Fibroblast of lung (primary cell): ENCODE measurements at regions not wholly inside any gene's neighbourhood (a gene's known extent, or its start where the extent isn't known, plus 50 kb on each side); places are given as distances from the start of the nearest gene placed in this dataset.
"Not testable (repeated sequence)": the region's sequence is repeated elsewhere in the genome, so short reads cannot be mapped to it uniquely, and the experiment has no call there.

Experiments
- DNase-seq, 2 donors: peaks; one replicate each; pipeline versions ENCODE4 v3.0.0 to v3.0.0-alpha.2; 2010; ENCODE audit warnings: low read depth in 2 of 2
- H2AFZ ChIP-seq: 2 replicates; pipeline ENCODE4 v1.5.1; 2012; ENCODE audit warnings: low read length, control low read depth, inconsistent platforms
- H3K27ac ChIP-seq: 2 replicates; pipeline ENCODE4 v1.5.1; 2011; ENCODE audit warnings: low read length, control low read depth; ENCODE audit not compliant: insufficient read depth
- H3K27me3 ChIP-seq: 2 replicates; pipeline ENCODE4 v1.5.1; 2011; ENCODE audit warnings: mild to moderate bottlenecking, low read length; ENCODE audit not compliant: control insufficient read depth, insufficient read depth
- H3K36me3 ChIP-seq: 2 replicates; pipeline ENCODE4 v1.5.1; 2011; ENCODE audit warnings: low read length; ENCODE audit not compliant: control insufficient read depth, insufficient read depth
- H3K4me1 ChIP-seq: 2 replicates; pipeline ENCODE4 v1.5.1; 2011; ENCODE audit warnings: low read length; ENCODE audit not compliant: control insufficient read depth, insufficient read depth; ENCODE audit errors: extremely low read depth
- H3K4me2 ChIP-seq: 2 replicates; pipeline ENCODE4 v1.5.1; 2011; ENCODE audit warnings: low read length, control low read depth; ENCODE audit not compliant: insufficient read depth; ENCODE audit errors: extremely low read depth
- H3K4me3 ChIP-seq, 4 experiments: fragments of 200-600 bp in 1 of 4; sonication (generic) in 1 of 4; replicated peaks in 1 of 4; 2 replicates each; pipeline ENCODE4 v1.5.1; 2011 to 2016; ENCODE audit warnings: low read length in 4 of 4, low read depth in 3 of 4, mild to moderate bottlenecking in 3 of 4, control low read depth in 2 of 4, inconsistent platforms in 1 of 4, mixed read lengths in 1 of 4; ENCODE audit not compliant: insufficient read depth in 1 of 4; ENCODE audit errors: control extremely low read depth in 1 of 4
- H3K79me2 ChIP-seq: 2 replicates; pipeline ENCODE4 v1.5.1; 2012; ENCODE audit warnings: mild to moderate bottlenecking, low read length, inconsistent platforms; ENCODE audit not compliant: control insufficient read depth, insufficient read depth
- H3K9ac ChIP-seq: 2 replicates; pipeline ENCODE4 v1.5.1; 2011; ENCODE audit warnings: mild to moderate bottlenecking, low read length, control low read depth; ENCODE audit not compliant: insufficient read depth
- H3K9me3 ChIP-seq: 2 replicates; pipeline ENCODE4 v1.5.1; 2012; ENCODE audit warnings: low read depth, low read length; ENCODE audit not compliant: control insufficient read depth, insufficient read depth
- H4K20me1 ChIP-seq: 2 replicates; pipeline ENCODE4 v1.5.1; 2011; ENCODE audit warnings: low read length; ENCODE audit not compliant: control insufficient read depth, insufficient read depth; ENCODE audit errors: extremely low read depth

DNA sequence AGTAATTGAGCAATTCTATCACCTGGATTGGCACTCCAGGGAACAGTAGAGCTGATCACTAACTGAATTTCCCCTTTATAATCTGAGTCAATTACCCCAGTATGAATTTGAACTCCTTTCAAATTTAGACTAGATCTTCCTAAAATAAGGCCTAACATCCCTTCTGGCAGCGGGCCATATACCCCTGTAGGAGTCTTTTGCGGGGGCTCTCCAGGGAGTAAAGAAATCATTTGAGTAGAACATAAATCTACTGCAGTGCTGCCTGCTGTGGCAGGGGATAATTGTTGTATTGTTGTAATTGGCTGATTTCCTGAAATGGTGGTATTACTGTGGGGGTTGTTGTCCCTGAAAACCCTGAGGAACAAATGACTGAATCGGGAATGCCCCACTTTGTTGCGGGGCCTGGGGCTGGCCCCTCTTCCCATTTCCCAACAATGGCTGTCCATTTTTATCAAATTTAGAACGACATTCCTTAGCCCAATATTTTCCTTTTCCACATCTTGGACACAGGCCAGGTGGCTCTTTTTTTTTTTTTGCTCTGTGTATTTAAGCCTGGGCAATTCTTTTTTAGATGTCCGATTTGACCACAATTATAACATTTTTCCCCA lies 217.4 kb downstream of the ADRA2C start:
- not testable (repeated sequence) for DNase-seq, H3K9ac ChIP-seq, H2AFZ ChIP-seq, H3K4me1 ChIP-seq, H3K79me2 ChIP-seq, H3K9me3 ChIP-seq, H3K27ac ChIP-seq, H3K27me3 ChIP-seq, H3K36me3 ChIP-seq, H4K20me1 ChIP-seq, H3K4me2 ChIP-seq, H3K4me3 ChIP-seq

DNA sequence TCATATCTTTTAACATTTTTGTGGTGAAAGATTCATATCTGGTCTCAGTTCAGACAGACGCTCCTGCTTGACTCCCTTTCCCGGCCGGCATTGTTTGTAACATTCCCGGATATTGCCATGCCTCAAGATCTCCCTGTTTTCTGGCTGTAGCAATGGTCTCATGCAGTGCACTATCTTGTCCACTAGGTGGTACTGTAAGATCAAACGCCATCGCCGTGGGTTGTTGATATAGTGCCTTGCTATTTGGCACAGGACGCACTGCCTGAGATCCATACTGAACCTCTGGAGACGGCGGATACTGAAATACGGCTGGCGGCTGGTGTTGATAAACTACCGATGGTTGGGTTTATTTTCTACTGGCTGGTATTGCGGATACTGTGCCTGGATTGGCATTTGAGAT lies 218.6 kb downstream of the ADRA2C start:
- not testable (repeated sequence) for H3K9ac ChIP-seq, H4K20me1 ChIP-seq, DNase-seq, H2AFZ ChIP-seq, H3K4me1 ChIP-seq, H3K9me3 ChIP-seq, H3K27ac ChIP-seq, H3K4me3 ChIP-seq, H3K4me2 ChIP-seq, H3K27me3 ChIP-seq, H3K79me2 ChIP-seq, H3K36me3 ChIP-seq

DNA sequence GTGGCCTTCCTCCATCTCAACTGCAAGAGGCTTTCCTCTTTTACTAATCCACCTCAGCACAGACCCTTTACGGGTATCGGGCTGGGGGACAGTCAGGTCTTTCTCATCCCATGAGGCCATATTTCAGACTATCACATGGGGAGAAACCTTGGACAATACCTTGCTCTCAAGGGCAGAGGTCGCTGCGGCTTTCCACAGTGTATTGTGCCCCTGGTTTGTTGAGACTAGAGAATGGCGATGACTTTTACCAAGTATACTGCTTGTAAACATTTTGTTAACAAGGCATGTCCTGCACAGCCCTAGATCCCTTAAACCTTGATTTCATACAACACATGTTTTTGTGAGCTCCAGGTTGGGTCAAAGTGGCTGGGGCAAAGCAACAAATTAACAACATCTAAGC lies 220.2 kb downstream of the ADRA2C start:
- DNase-seq, result not testable (repeated sequence)

DNA sequence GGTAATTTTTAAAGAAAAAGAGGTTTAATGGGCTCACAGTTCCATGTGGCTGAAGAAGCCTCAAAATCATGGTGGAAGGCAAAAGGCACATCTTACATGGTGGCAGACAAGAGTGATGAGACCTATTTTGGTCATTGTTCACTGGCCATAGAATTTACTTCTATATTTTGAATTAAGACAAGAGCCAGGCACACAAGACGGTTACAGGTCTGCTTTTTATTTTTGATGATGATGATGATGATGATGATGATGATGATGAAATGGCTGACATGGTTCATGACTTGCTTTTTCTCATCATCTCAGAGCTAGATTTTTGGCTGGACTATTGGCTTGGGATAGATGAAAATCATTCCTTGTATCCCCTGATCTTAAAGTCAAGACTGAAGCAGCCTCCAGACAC lies 229.3 kb downstream of the OTOP1 start:
- H3K4me3 ChIP-seq, H3K9me3 ChIP-seq, H4K20me1 ChIP-seq, H2AFZ ChIP-seq, DNase-seq, H3K4me1 ChIP-seq, H3K27me3 ChIP-seq, H3K79me2 ChIP-seq, H3K36me3 ChIP-seq, H3K27ac ChIP-seq, H3K9ac ChIP-seq, H3K4me2 ChIP-seq: not testable (repeated sequence)

More for the DNA sequence above, 220.2 kb downstream of the ADRA2C start:
- not testable (repeated sequence) for H3K27ac ChIP-seq, H3K4me2 ChIP-seq, H4K20me1 ChIP-seq, H3K27me3 ChIP-seq, H3K36me3 ChIP-seq, H3K4me3 ChIP-seq, H3K9me3 ChIP-seq, H2AFZ ChIP-seq, H3K79me2 ChIP-seq, H3K4me1 ChIP-seq, H3K9ac ChIP-seq

DNA sequence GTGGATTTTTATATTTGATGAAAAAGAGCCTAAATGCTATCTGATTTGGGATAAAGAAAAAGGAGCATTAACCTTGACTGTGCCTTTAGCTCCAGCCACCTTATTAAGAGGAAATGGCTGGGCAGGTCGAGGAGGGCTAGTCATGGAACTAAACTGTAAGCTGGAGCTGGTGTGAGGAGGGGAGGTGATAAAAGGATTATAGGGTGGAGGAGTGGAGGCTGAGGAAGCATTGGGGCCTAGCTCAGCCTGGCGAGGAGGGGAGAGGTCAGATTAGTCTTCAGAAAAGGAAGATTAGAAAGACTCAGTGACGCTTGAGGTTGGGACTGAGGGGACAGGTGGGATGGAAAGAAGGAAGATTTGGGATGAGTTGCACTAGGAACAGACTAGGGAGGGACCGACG lies 222.7 kb downstream of the OTOP1 start:
- H2AFZ ChIP-seq, H3K27ac ChIP-seq, H3K27me3 ChIP-seq, H3K9me3 ChIP-seq, DNase-seq, H3K4me1 ChIP-seq, H3K4me3 ChIP-seq, H4K20me1 ChIP-seq, H3K4me2 ChIP-seq, H3K9ac ChIP-seq, H3K36me3 ChIP-seq, H3K79me2 ChIP-seq: not testable (repeated sequence)

DNA sequence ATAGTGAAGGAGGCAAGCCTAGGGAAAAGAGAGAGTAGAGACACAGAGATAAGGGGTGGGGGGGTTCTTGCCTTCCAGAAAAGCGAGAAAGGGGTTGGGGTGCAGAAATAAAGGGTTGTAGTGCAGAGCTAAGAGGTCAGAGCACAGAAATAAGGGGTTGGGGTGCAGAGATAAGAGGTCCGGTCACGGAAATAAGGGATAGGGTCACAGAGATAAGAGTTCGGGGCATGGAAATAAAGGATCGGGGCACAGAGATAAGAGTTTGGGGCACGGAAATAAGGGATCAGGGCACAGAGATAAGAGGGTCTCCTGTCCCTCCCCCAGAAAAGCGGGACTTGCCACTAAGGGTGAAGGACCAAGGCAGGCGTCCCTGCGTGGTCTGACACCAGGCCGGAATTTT lies 222.0 kb downstream of the OTOP1 start:
- H3K4me2 ChIP-seq, H3K4me1 ChIP-seq, H3K79me2 ChIP-seq, DNase-seq, H3K27ac ChIP-seq, H3K9me3 ChIP-seq, H4K20me1 ChIP-seq, H3K36me3 ChIP-seq, H3K27me3 ChIP-seq, H2AFZ ChIP-seq, H3K9ac ChIP-seq, H3K4me3 ChIP-seq: not testable (repeated sequence)

DNA sequence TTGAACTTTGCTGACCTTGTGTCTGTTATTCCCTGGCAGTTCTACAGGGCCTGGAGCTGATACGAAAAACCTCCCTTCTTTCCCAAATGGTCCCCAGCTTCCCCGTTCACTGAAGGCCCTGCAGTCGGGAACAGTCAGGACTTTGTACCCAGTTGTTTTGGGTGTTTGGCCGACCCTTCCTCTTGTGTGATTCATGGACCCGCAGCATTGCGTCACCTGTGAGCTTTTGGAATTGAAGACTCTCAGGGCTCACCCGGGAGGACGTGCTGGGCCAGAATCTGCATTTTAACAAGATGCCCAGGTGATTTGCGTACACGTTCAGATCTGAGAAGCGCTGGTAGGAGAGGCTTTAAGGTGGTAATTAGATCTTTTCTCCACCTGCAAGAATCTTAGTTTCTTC lies 220.4 kb downstream of the OTOP1 start:
- H3K9me3 ChIP-seq, H3K4me3 ChIP-seq, H3K79me2 ChIP-seq, H3K27ac ChIP-seq, H3K4me1 ChIP-seq, H2AFZ ChIP-seq, H4K20me1 ChIP-seq, DNase-seq, H3K27me3 ChIP-seq, H3K4me2 ChIP-seq, H3K36me3 ChIP-seq, H3K9ac ChIP-seq: not testable (repeated sequence)
